Osteocyte (in vitro differentiated cells): ENCODE measurements at regions not wholly inside any gene's neighbourhood (a gene's known extent, or its start where the extent isn't known, plus 50 kb on each side); places are given as distances from the start of the nearest gene placed in this dataset.

Experiments used
- DNase-seq: peaks from one replicate; pipeline ENCODE4 v3.0.0; 2021; ENCODE audit warnings: mixed read lengths; ENCODE audit not compliant: unreplicated experiment; ENCODE audit errors: extremely low spot score
- H3K27ac Mint-ChIP-seq: one replicate; pipeline ENCODE4 v1.8.0; 2021; ENCODE audit warnings: mild to moderate bottlenecking, mixed read lengths; ENCODE audit not compliant: unreplicated experiment
- H3K27me3 Mint-ChIP-seq: one replicate; pipeline ENCODE4 v1.8.0; 2021; ENCODE audit warnings: mixed read lengths; ENCODE audit not compliant: unreplicated experiment
- H3K36me3 Mint-ChIP-seq: one replicate; pipeline ENCODE4 v1.8.0; 2021; ENCODE audit warnings: mixed read lengths; ENCODE audit not compliant: unreplicated experiment
- H3K4me1 Mint-ChIP-seq: one replicate; pipeline ENCODE4 v1.8.0; 2021; ENCODE audit warnings: mixed read lengths; ENCODE audit not compliant: unreplicated experiment
- H3K4me3 Mint-ChIP-seq: one replicate; pipeline ENCODE4 v1.8.0; 2021; ENCODE audit warnings: mild to moderate bottlenecking, moderate library complexity, mixed read lengths; ENCODE audit not compliant: unreplicated experiment
- H3K9me3 Mint-ChIP-seq: one replicate; pipeline ENCODE4 v1.8.0; 2021; ENCODE audit warnings: mixed read lengths; ENCODE audit not compliant: unreplicated experiment
- CTCF ChIP-seq: fragments of 200-600 bp; sonication (generic); IDR thresholded peaks from 2 replicates; pipeline ENCODE4 v1.5.0; 2021; ENCODE audit warnings: antibody characterized with exemption, mild to moderate bottlenecking, moderate library complexity

GRCh38 chr3:82261637-82262036 lies 500.2 kb upstream of the GBE1 start:
- DNase-seq: no peak
- H3K36me3 Mint-ChIP-seq: no peaks in the 10 kb centered on the region
- no peak overlapping the region for H3K4me3 Mint-ChIP-seq
- no peak overlapping the region for H3K27ac Mint-ChIP-seq
- no peaks in the 10 kb centered on the region for H3K27me3 Mint-ChIP-seq
- TF ChIP-seq CTCF: no peak
- H3K4me1 Mint-ChIP-seq: no peaks in the 10 kb centered on the region
- H3K9me3 Mint-ChIP-seq: no peaks in the 10 kb centered on the region

- Mint-ChIP-seq H3K27me3 (no peaks in the 10 kb centered on the region), H3K4me3 (no peak overlapping the region), H3K4me1 (no peaks in the 10 kb centered on the region), H3K36me3 (no peaks in the 10 kb centered on the region), H3K9me3 (no peaks in the 10 kb centered on the region), H3K27ac (no peak overlapping the region)
- no peak for TF ChIP-seq CTCF
- DNase-seq: no peak
Measured at GRCh38 chr3:82261013-82261412, 499.6 kb upstream of the GBE1 start.

- H3K27me3 Mint-ChIP-seq: no peaks in the 10 kb centered on the region
- H3K36me3 Mint-ChIP-seq: no peaks in the 10 kb centered on the region
- no peak overlapping the region for H3K4me3 Mint-ChIP-seq
- no peaks in the 10 kb centered on the region for H3K9me3 Mint-ChIP-seq
- no peak for TF ChIP-seq CTCF
- DNase-seq: no peak
- H3K4me1 Mint-ChIP-seq: no peaks in the 10 kb centered on the region
- no peak overlapping the region for H3K27ac Mint-ChIP-seq
Measured at GRCh38 chr3:82259994-82260393, 498.5 kb upstream of the GBE1 start.

GRCh38 chr3:82240322-82240721 lies 478.9 kb upstream of the GBE1 start:
- H3K4me3 Mint-ChIP-seq: no peak overlapping the region

GRCh38 chr3:82236257-82236656 lies 474.8 kb upstream of the GBE1 start:
- Mint-ChIP-seq H3K27ac (no peak overlapping the region), H3K9me3 (no peaks in the 10 kb centered on the region), H3K4me3 (no peak overlapping the region), H3K4me1 (no peaks in the 10 kb centered on the region), H3K36me3 (no peaks in the 10 kb centered on the region), H3K27me3 (no peaks in the 10 kb centered on the region)
- no peak for DNase-seq
- TF ChIP-seq CTCF: no peak

More at GRCh38 chr3:82240322-82240721, 478.9 kb upstream of the GBE1 start:
- Mint-ChIP-seq H3K27me3 (no peaks in the 10 kb centered on the region), H3K9me3 (no peaks in the 10 kb centered on the region), H3K27ac (no peak overlapping the region), H3K4me1 (no peaks in the 10 kb centered on the region), H3K36me3 (no peaks in the 10 kb centered on the region)
- TF ChIP-seq CTCF: no peak
- DNase-seq: no peak
